Neural progenitor cell (in vitro differentiated cells): ENCODE measurements at regions not wholly inside any gene's neighbourhood (a gene's known extent, or its start where the extent isn't known, plus 50 kb on each side); places are given as distances from the start of the nearest gene placed in this dataset.

Experiments
- DNase-seq: peaks from one replicate; pipeline ENCODE4 v3.0.0-alpha.2; 2016; ENCODE audit warnings: low spot score
- H2AFZ ChIP-seq: fragments of 200-600 bp; sonication (generic); replicated peaks from 2 replicates; pipeline ENCODE4 v1.6.1; 2016; ENCODE audit warnings: antibody characterized with exemption
- H3F3A ChIP-seq: fragments of 200-600 bp; sonication (generic); 2 replicates; pipeline ENCODE4 v1.6.1; 2016; ENCODE audit warnings: antibody characterized with exemption, low read depth
- H3K27ac ChIP-seq: fragments of 200-600 bp; sonication (generic); 2 replicates; pipeline ENCODE4 v1.5.1; 2016; ENCODE audit warnings: mild to moderate bottlenecking
- H3K27me3 ChIP-seq: fragments of 200-600 bp; sonication (generic); 2 replicates; pipeline ENCODE4 v1.6.1; 2016; ENCODE audit warnings: mild to moderate bottlenecking, moderate library complexity
- H3K36me3 ChIP-seq: fragments of 200-600 bp; sonication (generic); 2 replicates; pipeline ENCODE4 v1.5.1; 2016
- H3K4me1 ChIP-seq: fragments of 200-600 bp; sonication (generic); 2 replicates; pipeline ENCODE4 v1.6.1; 2016; ENCODE audit warnings: mixed run types
- H3K4me2 ChIP-seq: fragments of 200-600 bp; sonication (generic); 2 replicates; pipeline ENCODE4 v1.6.1; 2016
- H3K4me3 ChIP-seq: fragments of 200-600 bp; sonication (generic); 2 replicates; pipeline ENCODE4 v1.5.1; 2016
- H3K79me2 ChIP-seq: fragments of 200-600 bp; sonication (generic); 2 replicates; pipeline ENCODE4 v1.6.1; 2016; ENCODE audit warnings: low read depth
- H3K9ac ChIP-seq: fragments of 200-600 bp; sonication (generic); 2 replicates; pipeline ENCODE4 v1.6.1; 2016
- H3K9me3 ChIP-seq: fragments of 200-600 bp; sonication (generic); 2 replicates; pipeline ENCODE4 v1.5.1; 2016; ENCODE audit warnings: low read depth
- H4K20me1 ChIP-seq: fragments of 200-600 bp; sonication (generic); 2 replicates; pipeline ENCODE4 v1.6.1; 2016; ENCODE audit warnings: low read depth
- H3K27ac Mint-ChIP-seq: 3 replicates; pipeline ENCODE4 v1.8.0; 2021; ENCODE audit warnings: mixed read lengths
- H3K27me3 Mint-ChIP-seq: 2 replicates; pipeline ENCODE4 v1.8.0; 2022; ENCODE audit warnings: low read depth, mild to moderate bottlenecking, inconsistent platforms, moderate library complexity, mixed read lengths; ENCODE audit not compliant: insufficient read depth
- H3K36me3 Mint-ChIP-seq: 3 replicates; pipeline ENCODE4 v1.8.0; 2021; ENCODE audit warnings: mixed read lengths
- H3K4me1 Mint-ChIP-seq: 3 replicates; pipeline ENCODE4 v1.8.0; 2021; ENCODE audit warnings: mixed read lengths
- H3K4me3 Mint-ChIP-seq: 3 replicates; pipeline ENCODE4 v1.8.0; 2021; ENCODE audit warnings: mild to moderate bottlenecking, moderate library complexity, mixed read lengths
- H3K9me3 Mint-ChIP-seq: 3 replicates; pipeline ENCODE4 v1.8.0; 2020; ENCODE audit warnings: mixed read lengths
- EZH2 ChIP-seq: fragments of 200-600 bp; sonication (generic); IDR thresholded peaks from 2 replicates; pipeline ENCODE4 v1.6.1; 2017; ENCODE audit warnings: antibody characterized with exemption, mild to moderate bottlenecking, moderate library complexity
- EZH2phosphoT487 ChIP-seq: fragments of 200-600 bp; sonication (generic); IDR thresholded peaks from 2 replicates; pipeline ENCODE4 v1.6.1; 2017; ENCODE audit warnings: antibody characterized with exemption
- TF ChIP-seq, protein P1 (sequence below): fragments of 200-600 bp; sonication (generic); IDR thresholded peaks from 2 replicates; pipeline ENCODE4 v1.5.1; 2017; ENCODE audit warnings: antibody characterized with exemption, mild to moderate bottlenecking

DNA sequence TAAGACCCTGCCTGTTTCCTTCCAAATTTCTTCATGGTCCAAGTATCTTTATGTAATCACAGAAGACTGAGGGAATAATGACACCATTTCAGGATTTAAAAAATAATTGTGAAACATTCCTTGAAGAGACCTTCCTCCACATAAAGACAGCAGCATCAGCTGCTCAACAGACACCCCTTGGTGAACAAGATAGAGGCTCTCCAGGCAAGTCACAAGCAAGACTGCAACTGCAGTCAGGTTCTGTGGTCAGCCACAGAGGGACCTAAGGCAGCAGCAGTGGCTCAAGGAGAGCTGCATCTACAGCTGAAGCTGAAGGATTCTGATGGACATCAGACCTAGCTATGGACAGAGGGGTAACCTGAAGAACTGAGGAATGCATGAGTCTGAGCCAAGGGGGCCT is 97.2 kb upstream of the C3orf80 start:
- no peaks in the 10 kb centered on the region for H4K20me1 ChIP-seq
- no peak overlapping the region for H3K4me3 ChIP-seq
- TF ChIP-seq EZH2, result no peak
- TF ChIP-seq, protein P1, sequence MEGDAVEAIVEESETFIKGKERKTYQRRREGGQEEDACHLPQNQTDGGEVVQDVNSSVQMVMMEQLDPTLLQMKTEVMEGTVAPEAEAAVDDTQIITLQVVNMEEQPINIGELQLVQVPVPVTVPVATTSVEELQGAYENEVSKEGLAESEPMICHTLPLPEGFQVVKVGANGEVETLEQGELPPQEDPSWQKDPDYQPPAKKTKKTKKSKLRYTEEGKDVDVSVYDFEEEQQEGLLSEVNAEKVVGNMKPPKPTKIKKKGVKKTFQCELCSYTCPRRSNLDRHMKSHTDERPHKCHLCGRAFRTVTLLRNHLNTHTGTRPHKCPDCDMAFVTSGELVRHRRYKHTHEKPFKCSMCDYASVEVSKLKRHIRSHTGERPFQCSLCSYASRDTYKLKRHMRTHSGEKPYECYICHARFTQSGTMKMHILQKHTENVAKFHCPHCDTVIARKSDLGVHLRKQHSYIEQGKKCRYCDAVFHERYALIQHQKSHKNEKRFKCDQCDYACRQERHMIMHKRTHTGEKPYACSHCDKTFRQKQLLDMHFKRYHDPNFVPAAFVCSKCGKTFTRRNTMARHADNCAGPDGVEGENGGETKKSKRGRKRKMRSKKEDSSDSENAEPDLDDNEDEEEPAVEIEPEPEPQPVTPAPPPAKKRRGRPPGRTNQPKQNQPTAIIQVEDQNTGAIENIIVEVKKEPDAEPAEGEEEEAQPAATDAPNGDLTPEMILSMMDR, result no peak
- no peak for TF ChIP-seq EZH2phosphoT487
- no peaks in the 10 kb centered on the region for H3K4me1 ChIP-seq
- Mint-ChIP-seq H3K4me1 (peaks cover 3% of the 10 kb centered on the region), H3K27me3 (no peaks in the 10 kb centered on the region), H3K27ac (no peak overlapping the region), H3K4me3 (no peak overlapping the region), H3K9me3 (no peaks in the 10 kb centered on the region), H3K36me3 (no peaks in the 10 kb centered on the region)
- no peaks in the 10 kb centered on the region for H3K9me3 ChIP-seq
- H3K79me2 ChIP-seq, result no peaks in the 10 kb centered on the region
- H3K36me3 ChIP-seq, result no peaks in the 10 kb centered on the region
- H2AFZ ChIP-seq, result no peak overlapping the region
- no peaks in the 10 kb centered on the region for H3F3A ChIP-seq
- DNase-seq, result no peak
- H3K9ac ChIP-seq, result no peak overlapping the region
- no peaks in the 10 kb centered on the region for H3K27me3 ChIP-seq
- H3K27ac ChIP-seq, result no peak overlapping the region
- H3K4me2 ChIP-seq, result no peak overlapping the region

DNA sequence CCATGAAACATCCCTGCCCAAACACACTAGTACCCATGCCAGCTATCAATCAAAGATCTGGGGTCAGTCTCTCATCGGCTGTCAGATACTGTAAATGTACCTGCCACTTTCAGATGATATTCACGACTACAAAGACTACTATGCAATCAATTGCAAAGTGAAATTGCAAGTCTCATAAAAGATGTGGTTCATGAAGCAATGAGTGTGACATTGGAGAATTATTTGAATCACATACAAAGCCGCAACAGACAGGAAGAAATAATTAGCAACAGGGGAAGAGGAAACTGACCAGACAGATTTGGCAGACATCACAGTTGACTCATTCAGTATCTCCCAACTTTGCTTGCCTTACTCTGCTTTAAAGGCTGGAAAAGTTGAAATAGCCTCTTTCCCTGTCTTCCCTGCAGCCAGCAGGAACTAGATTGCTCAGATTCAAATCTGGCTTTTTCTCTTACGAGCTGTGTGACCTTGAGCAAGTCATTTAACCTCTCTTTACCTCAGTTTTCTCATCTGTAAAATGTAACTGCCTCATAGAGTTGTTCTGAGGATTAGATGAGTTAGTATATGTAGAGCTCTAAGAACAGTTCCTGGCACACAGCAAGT is 95.7 kb upstream of the C3orf80 start:
- Histone ChIP-seq H3K36me3 (no peaks in the 10 kb centered on the region), H3K9ac (no peak overlapping the region), H4K20me1 (no peaks in the 10 kb centered on the region), H3K27ac (no peak overlapping the region), H3K4me2 (no peak overlapping the region), H3K4me1 (no peaks in the 10 kb centered on the region), H2AFZ (no peak overlapping the region), H3K4me3 (no peak overlapping the region), H3K27me3 (no peaks in the 10 kb centered on the region), H3K79me2 (no peaks in the 10 kb centered on the region), H3K9me3 (no peaks in the 10 kb centered on the region), H3F3A (no peaks in the 10 kb centered on the region)
- Mint-ChIP-seq H3K9me3 (no peaks in the 10 kb centered on the region), H3K4me1 (peaks cover 3% of the 10 kb centered on the region), H3K36me3 (no peaks in the 10 kb centered on the region), H3K27ac (no peak overlapping the region), H3K27me3 (peaks cover 5% of the 10 kb centered on the region), H3K4me3 (no peak overlapping the region)
- DNase-seq, result no peak
- no peak for TF ChIP-seq EZH2phosphoT487
- no peak for TF ChIP-seq EZH2
- TF ChIP-seq, protein P1, result no peak

DNA sequence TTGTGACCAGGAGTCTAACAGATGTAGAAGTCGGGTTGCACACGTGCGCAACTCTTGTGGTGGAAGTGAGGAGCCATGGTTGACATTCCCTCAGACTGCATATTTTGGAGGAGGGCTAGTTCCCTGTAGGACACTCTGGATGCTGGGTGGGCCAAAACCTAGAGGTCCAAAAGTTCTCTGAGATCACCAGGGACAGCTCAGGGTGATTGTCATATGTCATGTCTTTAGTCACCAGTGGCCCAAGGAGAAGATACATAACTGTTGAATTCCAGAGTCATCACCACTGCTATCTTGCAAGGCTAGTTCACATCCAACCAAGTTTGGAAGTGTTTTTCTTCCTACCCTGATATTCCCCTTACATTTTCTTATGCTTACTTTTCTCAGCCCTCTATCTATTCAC is 95.2 kb upstream of the C3orf80 start:
- TF ChIP-seq EZH2phosphoT487 (no peak), EZH2 (no peak)
- TF ChIP-seq, protein P1, result no peak
- H3K36me3 Mint-ChIP-seq, result no peaks in the 10 kb centered on the region

More for the DNA sequence above, 95.2 kb upstream of the C3orf80 start:
- Histone ChIP-seq H2AFZ (no peak overlapping the region), H3K4me3 (no peak overlapping the region), H4K20me1 (no peaks in the 10 kb centered on the region), H3K4me2 (no peak overlapping the region), H3K27ac (no peak overlapping the region), H3K79me2 (no peaks in the 10 kb centered on the region), H3K36me3 (no peaks in the 10 kb centered on the region), H3K9ac (no peak overlapping the region), H3K9me3 (no peaks in the 10 kb centered on the region), H3F3A (no peaks in the 10 kb centered on the region), H3K4me1 (no peaks in the 10 kb centered on the region), H3K27me3 (no peaks in the 10 kb centered on the region)
- H3K4me1 Mint-ChIP-seq, result peaks cover 4% of the 10 kb centered on the region
- H3K4me3 Mint-ChIP-seq, result no peak overlapping the region
- peaks cover 5% of the 10 kb centered on the region for H3K27me3 Mint-ChIP-seq
- H3K9me3 Mint-ChIP-seq, result no peaks in the 10 kb centered on the region
- DNase-seq, result no peak
- no peak overlapping the region for H3K27ac Mint-ChIP-seq
